Sigmoid colon (tissue), 6 donors: ENCODE measurements at regions not wholly inside any gene's neighbourhood (a gene's known extent, or its start where the extent isn't known, plus 50 kb on each side); places are given as distances from the start of the nearest gene placed in this dataset.

Source experiments
- DNase-seq: peaks from one replicate; pipeline ENCODE4 v3.0.0-alpha.2; 2019
- H3K27ac ChIP-seq, 4 donors: fragments of 200-600 bp; sonication (generic); one replicate each; pipeline ENCODE4 v1.5.1; 2016 to 2019; ENCODE audit warnings: mild to moderate bottlenecking in 1 of 4
- H3K27me3 ChIP-seq, 3 donors: fragments of 200-600 bp; sonication (generic); one replicate each; pipeline ENCODE4 v1.5.1; 2019; ENCODE audit warnings: mild to moderate bottlenecking in 1 of 3
- H3K36me3 ChIP-seq, 4 donors: fragments of 200-600 bp; sonication (generic); one replicate each; pipeline ENCODE4 v1.5.1; 2016 to 2019
- H3K4me1 ChIP-seq, 4 donors: fragments of 200-600 bp; sonication (generic); one replicate each; pipeline ENCODE4 v1.5.1; 2017 to 2019
- H3K4me3 ChIP-seq, 4 donors: fragments of 200-600 bp; sonication (generic); one replicate each; pipeline ENCODE4 v1.5.1; 2017 to 2019; ENCODE audit warnings: mild to moderate bottlenecking in 2 of 4, moderate library complexity in 1 of 4
- H3K9me3 ChIP-seq, 4 donors: fragments of 200-600 bp in 3 of 4; sonication (generic) in 3 of 4; one replicate each; pipeline versions ENCODE4 v1.5.1 to v1.6.1; 2013 to 2019
- CTCF ChIP-seq, 4 experiments: fragments of 450-650 bp in 3 of 4; fragments of 200-600 bp in 1 of 4; IDR thresholded peaks; one replicate each; pipeline ENCODE4 v1.5.1; 2016 to 2019; ENCODE audit warnings: antibody characterized with exemption in 4 of 4, mild to moderate bottlenecking in 3 of 4, moderate library complexity in 2 of 4
- EP300 ChIP-seq, 4 donors: sonication (generic); formaldehyde crosslinking; IDR thresholded peaks; one replicate each; pipeline ENCODE4 v1.6.1; 2017; ENCODE audit warnings: antibody characterized with exemption in 4 of 4
- POLR2A ChIP-seq, 2 donors: fragments of 450-650 bp; IDR thresholded peaks; one replicate each; pipeline ENCODE4 v1.6.1; 2016; ENCODE audit warnings: antibody characterized with exemption in 2 of 2, mild to moderate bottlenecking in 2 of 2, moderate library complexity in 2 of 2
- POLR2AphosphoS5 ChIP-seq, 4 donors: sonication (generic); formaldehyde crosslinking; IDR thresholded peaks; one replicate each; pipeline ENCODE4 v1.6.1; 2017; ENCODE audit warnings: antibody characterized with exemption in 4 of 4
- WGBS, 2 donors: extraction: QIAGEN DNeasy Blood & Tissue Kit; methylation state at CpG; one replicate each; pipeline ENCODE4 v1.1.7; 2013; 5-methylcytosine and 5-hydroxymethylcytosine counted together
- intact Hi-C: fragments of 100-400 bp; cut with DNase I; formaldehyde crosslinking; loops from one replicate; pipeline ENCODE4 v1.15.1; 2023
- donor health status: healthy with polysubstance abuse.
- donor health status: healthy.

- H3K4me3 ChIP-seq, result no peak overlapping the region
- intact Hi-C loops, result no loop called here
- WGBS, 2 donors, result 43 to 64% methylated on average over 7 of the region's 7 CpGs
- peak overlapping the region in 1 of 4 donors; percentile 21 for H3K27ac ChIP-seq
- TF ChIP-seq POLR2AphosphoS5 (IDR thresholded peaks at IDR 0.05) (no peak), POLR2A (IDR thresholded peaks at IDR 0.05) (no peak), CTCF (IDR thresholded peaks at IDR 0.05) (no peak), EP300 (IDR thresholded peaks at IDR 0.05) (no peak)
- no peak for DNase-seq
- peaks cover 0 to 9% (median 4%) of the 10 kb centered on the region in 4 donors for H3K4me1 ChIP-seq
- H3K36me3 ChIP-seq, result no peaks in the 10 kb centered on the region
- no peaks in the 10 kb centered on the region for H3K9me3 ChIP-seq
- H3K27me3 ChIP-seq, result no peaks in the 10 kb centered on the region
Measured at GRCh38 chr9:95383185-95383676, 65.7 kb upstream of the FANCC start.

- no peak for DNase-seq
- TF ChIP-seq POLR2AphosphoS5 (IDR thresholded peaks at IDR 0.05), result no peak
- Histone ChIP-seq H3K27ac (no peak overlapping the region), H3K4me1 (peaks cover 0 to 9% (median 4%) of the 10 kb centered on the region in 4 donors), H3K27me3 (no peaks in the 10 kb centered on the region), H3K36me3 (no peaks in the 10 kb centered on the region), H3K9me3 (no peaks in the 10 kb centered on the region), H3K4me3 (no peak overlapping the region)
- intact Hi-C loops, result no loop called here
- WGBS, 2 donors, result 91 to 93% methylated on average over 10 of the region's 10 CpGs
Measured at GRCh38 chr9:95382433-95382832, 64.9 kb upstream of the FANCC start.

- TF ChIP-seq POLR2A (IDR thresholded peaks at IDR 0.05), result no peak
- TF ChIP-seq POLR2AphosphoS5 (IDR thresholded peaks at IDR 0.05), result no peak
- TF ChIP-seq CTCF (IDR thresholded peaks at IDR 0.05), result no peak
- TF ChIP-seq EP300 (IDR thresholded peaks at IDR 0.05), result no peak
- no peak for DNase-seq
- Histone ChIP-seq H3K4me1 (peaks cover 0 to 9% (median 4%) of the 10 kb centered on the region in 4 donors), H3K27ac (no peak overlapping the region), H3K9me3 (no peaks in the 10 kb centered on the region), H3K36me3 (no peaks in the 10 kb centered on the region), H3K27me3 (no peaks in the 10 kb centered on the region), H3K4me3 (no peak overlapping the region)
- WGBS, 2 donors, result 63 to 65% methylated on average over 7 of the region's 7 CpGs
- intact Hi-C loops, result no loop called here
Measured at GRCh38 chr9:95381221-95381620, 63.7 kb upstream of the FANCC start.

- H3K27ac ChIP-seq, result no peak overlapping the region
- no peaks in the 10 kb centered on the region for H3K36me3 ChIP-seq
- no peaks in the 10 kb centered on the region for H3K27me3 ChIP-seq
- peaks cover 0 to 9% (median 4%) of the 10 kb centered on the region in 4 donors for H3K4me1 ChIP-seq
- H3K4me3 ChIP-seq, result no peak overlapping the region
- TF ChIP-seq CTCF (IDR thresholded peaks at IDR 0.05) (no peak), POLR2A (IDR thresholded peaks at IDR 0.05) (no peak), POLR2AphosphoS5 (IDR thresholded peaks at IDR 0.05) (no peak), EP300 (IDR thresholded peaks at IDR 0.05) (no peak)
- H3K9me3 ChIP-seq, result no peaks in the 10 kb centered on the region
- intact Hi-C loops, result no loop called here
- WGBS, 2 donors, result 67 to 87% methylated on average over 5 of the region's 5 CpGs
- no peak for DNase-seq
Measured at GRCh38 chr9:95379630-95380029, 62.1 kb upstream of the FANCC start.

GRCh38 chr9:95373782-95374487 is 56.4 kb upstream of the FANCC start:
- TF ChIP-seq CTCF (IDR thresholded peaks at IDR 0.05) (no peak), EP300 (IDR thresholded peaks at IDR 0.05) (no peak), POLR2AphosphoS5 (IDR thresholded peaks at IDR 0.05) (no peak), POLR2A (IDR thresholded peaks at IDR 0.05) (no peak)
- Histone ChIP-seq H3K27me3 (no peaks in the 10 kb centered on the region), H3K4me3 (no peak overlapping the region), H3K36me3 (no peaks in the 10 kb centered on the region), H3K27ac (no peak overlapping the region), H3K9me3 (no peaks in the 10 kb centered on the region), H3K4me1 (peaks cover 0 to 21% (median 17%) of the 10 kb centered on the region in 4 donors)
- intact Hi-C loops, result no loop called here
- DNase-seq, result no peak
- WGBS, 2 donors, result 81 to 84% methylated on average over 9 of the region's 9 CpGs
